ENCODE measurements at regions not wholly inside any gene's neighbourhood (a gene's known extent, or its start where the extent isn't known, plus 50 kb on each side); places are given as distances from the start of the nearest gene placed in this dataset.

DNA sequence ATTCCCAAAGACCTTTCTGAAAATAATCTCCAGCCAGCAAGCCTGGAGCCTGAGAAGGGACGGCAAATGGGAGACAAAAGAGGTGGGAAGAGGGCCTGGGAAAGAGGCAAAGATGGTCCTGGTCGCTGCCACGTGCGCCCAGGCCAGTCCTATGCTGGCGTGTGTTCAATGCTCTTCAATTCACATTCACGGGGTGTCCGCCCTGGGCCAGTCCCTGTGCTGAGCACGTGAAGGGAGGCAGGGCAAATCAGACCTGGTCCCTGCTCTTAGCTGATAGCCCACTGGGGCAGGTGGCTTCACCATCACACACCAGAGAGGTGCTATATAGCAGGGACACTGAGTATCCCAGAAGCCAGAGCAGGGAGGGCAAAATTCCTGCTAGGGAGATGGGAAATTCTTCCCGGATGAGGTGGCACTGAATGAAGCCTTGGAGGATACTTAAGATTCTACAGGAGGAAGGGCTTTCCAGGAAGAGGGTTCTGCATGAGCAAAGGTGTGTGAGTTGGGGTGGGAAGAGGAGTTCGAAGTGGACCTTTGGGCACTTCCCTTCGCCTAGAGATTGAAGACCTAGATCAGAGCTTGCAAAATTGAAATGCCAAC lies 148.2 kb downstream of the CHST1 start:
- no peak for ATAC-seq
- no peak for TF ChIP-seq RARB (CRISPR knock-in tag; IDR thresholded peaks at IDR 0.05)

DNA sequence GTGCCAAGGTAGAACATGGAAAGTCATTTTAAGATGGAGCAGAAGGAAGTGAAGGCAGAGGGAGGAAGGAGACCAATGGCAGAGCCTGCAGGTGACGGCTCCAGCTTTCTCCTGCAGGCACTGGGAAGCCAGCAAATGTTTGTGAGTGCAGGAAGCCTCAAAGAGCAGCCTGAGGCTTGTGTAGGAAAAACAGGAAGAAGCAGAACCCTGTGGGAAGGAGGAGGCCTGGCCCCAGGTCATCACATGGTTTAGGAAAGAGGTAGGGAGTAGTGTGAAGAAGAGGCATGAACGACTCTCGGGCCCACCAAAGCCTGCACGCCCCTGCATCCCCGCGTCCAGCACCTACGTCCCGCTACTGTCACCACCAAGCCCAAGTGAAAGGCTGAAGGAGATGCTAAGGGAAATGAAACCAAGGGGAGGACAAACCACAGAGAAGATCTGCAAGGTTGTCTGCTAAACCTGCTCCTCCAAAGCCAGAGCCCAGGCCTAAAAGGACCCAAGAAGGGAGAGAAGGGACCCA lies 151.5 kb downstream of the CHST1 start:
- no peak for TF ChIP-seq ZFP3 (CRISPR knock-in tag; IDR thresholded peaks at IDR 0.05)
- no peak for TF ChIP-seq CSRNP3 (CRISPR knock-in tag; IDR thresholded peaks at IDR 0.05)
- TF ChIP-seq TOX (CRISPR knock-in tag; IDR thresholded peaks at IDR 0.05; ENCODE audit: borderline replicate concordance) = no peak
- TF ChIP-seq ARNTL (CRISPR knock-in tag; IDR thresholded peaks at IDR 0.05; ENCODE audit: borderline replicate concordance, low read depth) = no peak
- TF ChIP-seq, protein P1, sequence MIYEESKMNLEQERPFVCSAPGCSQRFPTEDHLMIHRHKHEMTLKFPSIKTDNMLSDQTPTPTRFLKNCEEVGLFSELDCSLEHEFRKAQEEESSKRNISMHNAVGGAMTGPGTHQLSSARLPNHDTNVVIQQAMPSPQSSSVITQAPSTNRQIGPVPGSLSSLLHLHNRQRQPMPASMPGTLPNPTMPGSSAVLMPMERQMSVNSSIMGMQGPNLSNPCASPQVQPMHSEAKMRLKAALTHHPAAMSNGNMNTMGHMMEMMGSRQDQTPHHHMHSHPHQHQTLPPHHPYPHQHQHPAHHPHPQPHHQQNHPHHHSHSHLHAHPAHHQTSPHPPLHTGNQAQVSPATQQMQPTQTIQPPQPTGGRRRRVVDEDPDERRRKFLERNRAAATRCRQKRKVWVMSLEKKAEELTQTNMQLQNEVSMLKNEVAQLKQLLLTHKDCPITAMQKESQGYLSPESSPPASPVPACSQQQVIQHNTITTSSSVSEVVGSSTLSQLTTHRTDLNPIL (CRISPR knock-in tag; IDR thresholded peaks at IDR 0.05; ENCODE audit: low read depth) = no peak
- no peak for TF ChIP-seq GLIS3 (CRISPR knock-in tag; IDR thresholded peaks at IDR 0.05)
- TF ChIP-seq ISL1 (CRISPR knock-in tag; IDR thresholded peaks at IDR 0.05) = no peak
- TF ChIP-seq ZFP30 (CRISPR knock-in tag; IDR thresholded peaks at IDR 0.05) = no peak
- no peak for TF ChIP-seq ZNF70 (CRISPR knock-in tag; IDR thresholded peaks at IDR 0.05)
- no peak for TF ChIP-seq ZNF565 (CRISPR knock-in tag; conservative IDR thresholded peaks at IDR 0.05; ENCODE audit: low read depth)
- TF ChIP-seq, protein P2, sequence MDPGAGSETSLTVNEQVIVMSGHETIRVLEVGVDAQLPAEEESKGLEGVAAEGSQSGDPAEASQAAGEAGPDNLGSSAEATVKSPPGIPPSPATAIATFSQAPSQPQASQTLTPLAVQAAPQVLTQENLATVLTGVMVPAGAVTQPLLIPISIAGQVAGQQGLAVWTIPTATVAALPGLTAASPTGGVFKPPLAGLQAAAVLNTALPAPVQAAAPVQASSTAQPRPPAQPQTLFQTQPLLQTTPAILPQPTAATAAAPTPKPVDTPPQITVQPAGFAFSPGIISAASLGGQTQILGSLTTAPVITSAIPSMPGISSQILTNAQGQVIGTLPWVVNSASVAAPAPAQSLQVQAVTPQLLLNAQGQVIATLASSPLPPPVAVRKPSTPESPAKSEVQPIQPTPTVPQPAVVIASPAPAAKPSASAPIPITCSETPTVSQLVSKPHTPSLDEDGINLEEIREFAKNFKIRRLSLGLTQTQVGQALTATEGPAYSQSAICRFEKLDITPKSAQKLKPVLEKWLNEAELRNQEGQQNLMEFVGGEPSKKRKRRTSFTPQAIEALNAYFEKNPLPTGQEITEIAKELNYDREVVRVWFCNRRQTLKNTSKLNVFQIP (CRISPR knock-in tag; IDR thresholded peaks at IDR 0.05; ENCODE audit: borderline replicate concordance, low read depth) = no peak
- no peak for TF ChIP-seq TCF4 (CRISPR knock-in tag; IDR thresholded peaks at IDR 0.05; ENCODE audit: borderline replicate concordance)
- no peak for ATAC-seq

GRCh38 chr11:45512471-45513148 lies 152.8 kb downstream of the CHST1 start:
- TF ChIP-seq ZNF565 (CRISPR knock-in tag; conservative IDR thresholded peaks at IDR 0.05; ENCODE audit: low read depth) = no peak
- no peak for TF ChIP-seq PATZ1 (CRISPR knock-in tag; IDR thresholded peaks at IDR 0.05; ENCODE audit: borderline replicate concordance)
- no peak for TF ChIP-seq BACH2 (CRISPR knock-in tag; IDR thresholded peaks at IDR 0.05; ENCODE audit: borderline replicate concordance)
- TF ChIP-seq PPARA (CRISPR knock-in tag; IDR thresholded peaks at IDR 0.05; ENCODE audit: borderline replicate concordance) = no peak
- no peak for TF ChIP-seq OSR1 (CRISPR knock-in tag; IDR thresholded peaks at IDR 0.05)
- TF ChIP-seq, protein P2 (CRISPR knock-in tag; IDR thresholded peaks at IDR 0.05; ENCODE audit: borderline replicate concordance, low read depth) = no peak
- no peak for ATAC-seq

- no peak for ATAC-seq
- no peak for TF ChIP-seq ISL1 (CRISPR knock-in tag; IDR thresholded peaks at IDR 0.05)
- no peak for TF ChIP-seq PPARA (CRISPR knock-in tag; IDR thresholded peaks at IDR 0.05; ENCODE audit: borderline replicate concordance)
- TF ChIP-seq PATZ1 (CRISPR knock-in tag; IDR thresholded peaks at IDR 0.05; ENCODE audit: borderline replicate concordance) = no peak
- TF ChIP-seq BACH2 (CRISPR knock-in tag; IDR thresholded peaks at IDR 0.05; ENCODE audit: borderline replicate concordance) = no peak
- no peak for TF ChIP-seq SNAI2 (CRISPR knock-in tag; IDR thresholded peaks at IDR 0.05)
- TF ChIP-seq ZFP30 (CRISPR knock-in tag; IDR thresholded peaks at IDR 0.05) = no peak
- TF ChIP-seq, protein P3, sequence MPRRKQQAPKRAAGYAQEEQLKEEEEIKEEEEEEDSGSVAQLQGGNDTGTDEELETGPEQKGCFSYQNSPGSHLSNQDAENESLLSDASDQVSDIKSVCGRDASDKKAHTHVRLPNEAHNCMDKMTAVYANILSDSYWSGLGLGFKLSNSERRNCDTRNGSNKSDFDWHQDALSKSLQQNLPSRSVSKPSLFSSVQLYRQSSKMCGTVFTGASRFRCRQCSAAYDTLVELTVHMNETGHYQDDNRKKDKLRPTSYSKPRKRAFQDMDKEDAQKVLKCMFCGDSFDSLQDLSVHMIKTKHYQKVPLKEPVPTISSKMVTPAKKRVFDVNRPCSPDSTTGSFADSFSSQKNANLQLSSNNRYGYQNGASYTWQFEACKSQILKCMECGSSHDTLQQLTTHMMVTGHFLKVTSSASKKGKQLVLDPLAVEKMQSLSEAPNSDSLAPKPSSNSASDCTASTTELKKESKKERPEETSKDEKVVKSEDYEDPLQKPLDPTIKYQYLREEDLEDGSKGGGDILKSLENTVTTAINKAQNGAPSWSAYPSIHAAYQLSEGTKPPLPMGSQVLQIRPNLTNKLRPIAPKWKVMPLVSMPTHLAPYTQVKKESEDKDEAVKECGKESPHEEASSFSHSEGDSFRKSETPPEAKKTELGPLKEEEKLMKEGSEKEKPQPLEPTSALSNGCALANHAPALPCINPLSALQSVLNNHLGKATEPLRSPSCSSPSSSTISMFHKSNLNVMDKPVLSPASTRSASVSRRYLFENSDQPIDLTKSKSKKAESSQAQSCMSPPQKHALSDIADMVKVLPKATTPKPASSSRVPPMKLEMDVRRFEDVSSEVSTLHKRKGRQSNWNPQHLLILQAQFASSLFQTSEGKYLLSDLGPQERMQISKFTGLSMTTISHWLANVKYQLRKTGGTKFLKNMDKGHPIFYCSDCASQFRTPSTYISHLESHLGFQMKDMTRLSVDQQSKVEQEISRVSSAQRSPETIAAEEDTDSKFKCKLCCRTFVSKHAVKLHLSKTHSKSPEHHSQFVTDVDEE (CRISPR knock-in tag; IDR thresholded peaks at IDR 0.05) = no peak
- no peak for TF ChIP-seq RARB (CRISPR knock-in tag; IDR thresholded peaks at IDR 0.05)
- TF ChIP-seq, protein P1 (CRISPR knock-in tag; IDR thresholded peaks at IDR 0.05; ENCODE audit: low read depth) = no peak
- TF ChIP-seq TOX (CRISPR knock-in tag; IDR thresholded peaks at IDR 0.05; ENCODE audit: borderline replicate concordance) = no peak
- no peak for TF ChIP-seq GLIS3 (CRISPR knock-in tag; IDR thresholded peaks at IDR 0.05)
Measured at GRCh38 chr11:45511566-45511965, 153.9 kb downstream of the CHST1 start.
